Osteoblast (primary cell): ENCODE measurements at regions not wholly inside any gene's neighbourhood (a gene's known extent, or its start where the extent isn't known, plus 50 kb on each side); places are given as distances from the start of the nearest gene placed in this dataset.

Source experiments
- DNase-seq: peaks from one replicate; pipeline ENCODE4 v3.0.0; 2011; ENCODE audit warnings: low spot score, mixed read lengths; ENCODE audit not compliant: insufficient read length; ENCODE audit errors: missing footprints
- H2AFZ ChIP-seq: 2 replicates; pipeline ENCODE4 v1.6.0; 2011; ENCODE audit warnings: mild to moderate bottlenecking, low read length
- H3K27ac ChIP-seq: 2 replicates; pipeline ENCODE4 v1.5.1; 2011; ENCODE audit warnings: mild to moderate bottlenecking, low read depth, low read length, moderate library complexity
- H3K27me3 ChIP-seq: 2 replicates; pipeline ENCODE4 v1.6.0; 2012; ENCODE audit warnings: mild to moderate bottlenecking, control low read depth, inconsistent platforms, low read length, moderate library complexity; ENCODE audit not compliant: insufficient read depth
- H3K36me3 ChIP-seq: 2 replicates; pipeline ENCODE4 v1.5.1; 2011; ENCODE audit warnings: mild to moderate bottlenecking, low read length, control low read depth, moderate library complexity; ENCODE audit not compliant: insufficient read depth
- H3K4me1 ChIP-seq: 2 replicates; pipeline ENCODE4 v1.5.1; 2011; ENCODE audit warnings: mild to moderate bottlenecking, low read length, control low read depth, moderate library complexity; ENCODE audit not compliant: insufficient read depth
- H3K4me2 ChIP-seq: 2 replicates; pipeline ENCODE4 v1.6.0; 2011; ENCODE audit warnings: mild to moderate bottlenecking, low read length; ENCODE audit not compliant: insufficient read depth
- H3K4me3 ChIP-seq: fragments of 200-600 bp; sonication (generic); 3 replicates; pipeline ENCODE4 v1.5.1; 2012; ENCODE audit warnings: mild to moderate bottlenecking, low read length, inconsistent platforms; ENCODE audit not compliant: insufficient read depth
- H3K79me2 ChIP-seq: 2 replicates; pipeline ENCODE4 v1.6.0; 2012; ENCODE audit warnings: mild to moderate bottlenecking, low read length, control low read depth, inconsistent platforms; ENCODE audit not compliant: insufficient read depth
- H3K9me3 ChIP-seq: 2 replicates; pipeline ENCODE4 v1.5.1; 2011; ENCODE audit warnings: low read depth, low read length, control low read depth
- H4K20me1 ChIP-seq: 2 replicates; pipeline ENCODE4 v1.6.0; 2012; ENCODE audit warnings: mild to moderate bottlenecking, low read length, control low read depth; ENCODE audit not compliant: insufficient read depth
- TF ChIP-seq, protein P1 (sequence below): IDR thresholded peaks from 2 replicates; pipeline ENCODE4 v1.5.1; 2011; ENCODE audit warnings: mild to moderate bottlenecking, low read depth, low read length, moderate library complexity; ENCODE audit errors: extremely low read depth

DNA sequence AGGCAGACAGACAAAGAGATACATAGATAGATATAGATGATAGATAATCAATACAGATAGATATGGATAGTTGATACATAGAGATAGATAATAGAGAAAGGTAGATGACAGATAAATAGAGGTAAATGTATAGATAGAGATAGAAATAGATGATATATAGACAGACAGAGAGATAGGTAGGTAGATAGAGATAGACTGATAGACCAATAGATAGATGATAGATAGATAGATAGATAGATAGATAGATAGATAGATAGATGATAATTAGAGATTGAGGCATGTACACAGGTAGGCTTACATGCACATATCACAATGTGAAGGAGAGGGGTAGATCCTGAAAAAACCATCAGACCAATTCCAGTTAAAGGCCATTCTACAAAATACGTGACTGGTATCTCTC is 724.7 kb downstream of the GALR1 start:
- no peaks in the 10 kb centered on the region for H3K36me3 ChIP-seq
- no peak overlapping the region for H3K27ac ChIP-seq
- no peaks in the 10 kb centered on the region for H3K4me1 ChIP-seq
- no peaks in the 10 kb centered on the region for H3K9me3 ChIP-seq
- H3K4me2 ChIP-seq = no peak overlapping the region
- H3K4me3 ChIP-seq = no peak overlapping the region
- no peaks in the 10 kb centered on the region for H3K27me3 ChIP-seq
- TF ChIP-seq, protein P1, sequence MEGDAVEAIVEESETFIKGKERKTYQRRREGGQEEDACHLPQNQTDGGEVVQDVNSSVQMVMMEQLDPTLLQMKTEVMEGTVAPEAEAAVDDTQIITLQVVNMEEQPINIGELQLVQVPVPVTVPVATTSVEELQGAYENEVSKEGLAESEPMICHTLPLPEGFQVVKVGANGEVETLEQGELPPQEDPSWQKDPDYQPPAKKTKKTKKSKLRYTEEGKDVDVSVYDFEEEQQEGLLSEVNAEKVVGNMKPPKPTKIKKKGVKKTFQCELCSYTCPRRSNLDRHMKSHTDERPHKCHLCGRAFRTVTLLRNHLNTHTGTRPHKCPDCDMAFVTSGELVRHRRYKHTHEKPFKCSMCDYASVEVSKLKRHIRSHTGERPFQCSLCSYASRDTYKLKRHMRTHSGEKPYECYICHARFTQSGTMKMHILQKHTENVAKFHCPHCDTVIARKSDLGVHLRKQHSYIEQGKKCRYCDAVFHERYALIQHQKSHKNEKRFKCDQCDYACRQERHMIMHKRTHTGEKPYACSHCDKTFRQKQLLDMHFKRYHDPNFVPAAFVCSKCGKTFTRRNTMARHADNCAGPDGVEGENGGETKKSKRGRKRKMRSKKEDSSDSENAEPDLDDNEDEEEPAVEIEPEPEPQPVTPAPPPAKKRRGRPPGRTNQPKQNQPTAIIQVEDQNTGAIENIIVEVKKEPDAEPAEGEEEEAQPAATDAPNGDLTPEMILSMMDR = no peak
- H2AFZ ChIP-seq = no peak overlapping the region
- no peaks in the 10 kb centered on the region for H3K79me2 ChIP-seq
- no peak for DNase-seq
- H4K20me1 ChIP-seq = no peaks in the 10 kb centered on the region

DNA sequence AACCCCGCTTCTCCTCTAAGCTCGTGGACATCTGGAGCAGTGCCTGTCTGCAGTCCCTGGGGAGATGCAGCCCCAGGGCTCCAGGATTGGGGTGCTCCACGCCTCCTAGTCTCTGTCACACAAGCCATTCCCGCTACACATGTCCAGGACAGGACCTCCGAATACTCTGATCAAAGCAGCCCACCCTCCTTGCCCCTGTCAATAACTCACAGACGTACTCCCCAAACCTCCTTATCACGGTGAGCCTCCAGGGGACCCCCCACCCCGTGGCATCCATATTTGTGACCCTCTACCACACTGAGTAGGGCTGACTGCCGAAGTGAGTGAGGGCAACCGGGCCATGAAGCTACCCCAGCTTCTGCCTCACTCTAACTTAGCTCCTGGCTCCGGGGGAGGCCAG is 727.7 kb downstream of the GALR1 start:
- Histone ChIP-seq H3K4me3 (no peak overlapping the region), H3K4me1 (no peaks in the 10 kb centered on the region), H3K27me3 (no peaks in the 10 kb centered on the region), H3K27ac (no peak overlapping the region), H3K79me2 (no peaks in the 10 kb centered on the region), H3K9me3 (peaks cover 4% of the 10 kb centered on the region), H2AFZ (no peak overlapping the region), H4K20me1 (no peaks in the 10 kb centered on the region), H3K36me3 (no peaks in the 10 kb centered on the region), H3K4me2 (no peak overlapping the region)
- TF ChIP-seq, protein P1 = no peak
- no peak for DNase-seq

DNA sequence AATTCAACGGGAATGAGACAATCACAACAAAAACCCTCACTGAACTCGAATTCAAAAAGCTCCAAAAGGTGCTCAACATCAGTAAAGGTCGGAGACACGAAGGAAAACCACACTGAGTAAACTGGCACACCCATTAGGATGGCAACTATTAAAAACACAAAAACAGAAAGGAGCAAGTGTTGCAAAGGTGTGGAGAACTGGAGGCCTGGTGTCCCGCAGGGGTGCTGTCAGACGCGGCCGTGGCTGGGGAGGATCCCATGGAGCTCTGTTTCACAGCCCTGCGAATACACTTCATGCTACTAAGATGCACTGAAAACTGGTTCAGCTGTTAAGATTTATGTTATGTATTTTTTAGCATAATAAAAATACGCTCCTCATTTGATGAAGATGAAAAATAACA is 730.6 kb downstream of the GALR1 start:
- Histone ChIP-seq H4K20me1 (no peaks in the 10 kb centered on the region), H3K9me3 (peaks cover 4% of the 10 kb centered on the region), H3K4me1 (no peaks in the 10 kb centered on the region), H3K4me2 (no peak overlapping the region), H3K79me2 (no peaks in the 10 kb centered on the region), H3K27ac (no peak overlapping the region), H3K4me3 (no peak overlapping the region), H3K36me3 (no peaks in the 10 kb centered on the region), H3K27me3 (no peaks in the 10 kb centered on the region), H2AFZ (no peak overlapping the region)
- TF ChIP-seq, protein P1 = no peak
- no peak for DNase-seq

GRCh38 chr18:77981874-77982273 is 732.2 kb downstream of the GALR1 start:
- H3K27me3 ChIP-seq = no peaks in the 10 kb centered on the region
- no peak overlapping the region for H3K4me3 ChIP-seq
- no peak for DNase-seq
- TF ChIP-seq, protein P1 = no peak
- no peak overlapping the region for H3K27ac ChIP-seq
- no peak overlapping the region for H3K4me2 ChIP-seq
- H3K9me3 ChIP-seq = peaks cover 4% of the 10 kb centered on the region
- no peak overlapping the region for H2AFZ ChIP-seq
- H3K4me1 ChIP-seq = no peaks in the 10 kb centered on the region
- no peaks in the 10 kb centered on the region for H3K36me3 ChIP-seq
- H4K20me1 ChIP-seq = no peaks in the 10 kb centered on the region
- no peaks in the 10 kb centered on the region for H3K79me2 ChIP-seq
